ENCODE measurements at regions not wholly inside any gene's neighbourhood (a gene's known extent, or its start where the extent isn't known, plus 50 kb on each side); places are given as distances from the start of the nearest gene placed in this dataset.

DNA sequence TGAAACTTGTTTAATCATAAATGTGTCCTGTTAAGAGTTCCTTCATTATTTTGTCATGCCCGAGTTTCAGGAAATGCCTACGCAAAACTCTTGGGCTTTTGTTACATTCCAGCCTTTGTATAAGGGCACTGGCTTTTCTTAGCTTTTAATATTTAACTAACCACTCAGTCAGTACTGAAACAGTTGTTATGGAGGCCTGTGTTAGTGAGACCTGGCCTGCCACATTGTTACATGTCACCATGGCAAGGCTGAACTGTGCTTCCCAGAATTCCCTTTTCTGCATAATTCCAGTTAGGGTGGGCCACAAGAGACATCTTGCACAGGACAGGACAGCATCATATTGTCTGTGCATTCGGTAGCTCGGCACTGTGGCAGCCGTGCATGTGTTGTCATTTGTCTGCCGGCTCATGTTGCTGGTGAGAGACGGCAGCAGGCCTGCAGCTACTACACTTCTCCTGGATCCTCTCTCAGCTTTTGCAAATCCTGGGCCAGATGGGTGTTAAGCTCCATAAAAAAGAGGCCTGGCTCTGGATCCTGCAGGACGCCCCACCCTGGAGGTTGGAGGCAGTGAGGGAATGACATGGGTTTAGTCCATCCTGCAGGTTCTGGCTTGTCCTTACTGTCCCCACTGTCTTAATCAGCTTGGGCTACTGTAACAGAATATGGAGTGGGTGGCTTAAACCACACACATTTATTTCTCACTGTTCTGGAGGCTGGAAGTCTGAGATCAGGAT, 128.8 kb upstream of the DTNBP1 start (continued):
- TF ChIP-seq, protein P1, sequence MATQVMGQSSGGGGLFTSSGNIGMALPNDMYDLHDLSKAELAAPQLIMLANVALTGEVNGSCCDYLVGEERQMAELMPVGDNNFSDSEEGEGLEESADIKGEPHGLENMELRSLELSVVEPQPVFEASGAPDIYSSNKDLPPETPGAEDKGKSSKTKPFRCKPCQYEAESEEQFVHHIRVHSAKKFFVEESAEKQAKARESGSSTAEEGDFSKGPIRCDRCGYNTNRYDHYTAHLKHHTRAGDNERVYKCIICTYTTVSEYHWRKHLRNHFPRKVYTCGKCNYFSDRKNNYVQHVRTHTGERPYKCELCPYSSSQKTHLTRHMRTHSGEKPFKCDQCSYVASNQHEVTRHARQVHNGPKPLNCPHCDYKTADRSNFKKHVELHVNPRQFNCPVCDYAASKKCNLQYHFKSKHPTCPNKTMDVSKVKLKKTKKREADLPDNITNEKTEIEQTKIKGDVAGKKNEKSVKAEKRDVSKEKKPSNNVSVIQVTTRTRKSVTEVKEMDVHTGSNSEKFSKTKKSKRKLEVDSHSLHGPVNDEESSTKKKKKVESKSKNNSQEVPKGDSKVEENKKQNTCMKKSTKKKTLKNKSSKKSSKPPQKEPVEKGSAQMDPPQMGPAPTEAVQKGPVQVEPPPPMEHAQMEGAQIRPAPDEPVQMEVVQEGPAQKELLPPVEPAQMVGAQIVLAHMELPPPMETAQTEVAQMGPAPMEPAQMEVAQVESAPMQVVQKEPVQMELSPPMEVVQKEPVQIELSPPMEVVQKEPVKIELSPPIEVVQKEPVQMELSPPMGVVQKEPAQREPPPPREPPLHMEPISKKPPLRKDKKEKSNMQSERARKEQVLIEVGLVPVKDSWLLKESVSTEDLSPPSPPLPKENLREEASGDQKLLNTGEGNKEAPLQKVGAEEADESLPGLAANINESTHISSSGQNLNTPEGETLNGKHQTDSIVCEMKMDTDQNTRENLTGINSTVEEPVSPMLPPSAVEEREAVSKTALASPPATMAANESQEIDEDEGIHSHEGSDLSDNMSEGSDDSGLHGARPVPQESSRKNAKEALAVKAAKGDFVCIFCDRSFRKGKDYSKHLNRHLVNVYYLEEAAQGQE (IDR thresholded peaks at IDR 0.05; ENCODE audit: low read depth, low read length) = no peak
- TF ChIP-seq SIX5 (IDR thresholded peaks at IDR 0.05; ENCODE audit: low read depth, low read length, severe bottlenecking) (no peak), POU2F2 (IDR thresholded peaks at IDR 0.05; ENCODE audit: borderline replicate concordance, low read depth, low read length) (no peak), DPF2 (IDR thresholded peaks at IDR 0.05) (no peak), CHD1 (IDR thresholded peaks at IDR 0.05; ENCODE audit: low read depth, low read length) (no peak)
- TF ChIP-seq, protein P2, sequence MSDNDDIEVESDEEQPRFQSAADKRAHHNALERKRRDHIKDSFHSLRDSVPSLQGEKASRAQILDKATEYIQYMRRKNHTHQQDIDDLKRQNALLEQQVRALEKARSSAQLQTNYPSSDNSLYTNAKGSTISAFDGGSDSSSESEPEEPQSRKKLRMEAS (IDR thresholded peaks at IDR 0.05; ENCODE audit: low read depth, low read length) = no peak

DNA sequence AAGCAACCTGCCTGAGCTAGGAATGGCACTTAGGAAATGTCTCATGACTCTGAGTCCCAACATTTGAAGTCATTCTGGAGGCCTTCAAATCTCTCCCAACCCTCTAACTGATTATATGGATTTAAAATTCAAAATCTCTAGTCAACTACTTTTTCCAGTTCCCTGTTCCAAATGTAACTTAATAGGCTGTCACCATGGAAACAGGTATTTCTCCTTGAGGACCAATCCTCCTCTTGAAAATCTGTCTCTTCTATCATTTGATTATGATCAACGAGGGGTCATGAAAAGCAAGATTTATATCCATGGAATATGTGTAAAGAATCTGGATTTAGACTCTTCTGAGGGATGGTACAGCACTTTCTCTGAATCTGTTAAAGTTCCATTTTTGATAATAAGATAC, 127.3 kb upstream of the DTNBP1 start:
- POLR2A ChIA-PET = interaction anchor here (0.9 to 2.4 kb wide), 2 partner anchors 10 to 84 kb away, joined by 4 to 7 read pairs; no protein-coding TSS in a partner anchor
- WGBS (ENCODE audit: insufficient coverage, insufficient replicate concordance, low lambda C conversion rate, missing lambda C conversion rate) = 60% methylated on average over 1 of the region's 1 CpG

More for the DNA sequence above, 127.3 kb upstream of the DTNBP1 start:
- no peak for ATAC-seq
- H4K20me1 ChIP-seq (ENCODE audit: control insufficient read depth, insufficient read depth) = no peaks in the 10 kb centered on the region
- CTCF ChIA-PET = interaction anchor here (1.1 to 3.8 kb wide), 2 partner anchors 12 to 62 kb away, joined by 3 to 19 read pairs; no protein-coding TSS in a partner anchor
- H3K4me2 ChIP-seq (ENCODE audit: control insufficient read depth, insufficient read depth) = no peak overlapping the region
- TF ChIP-seq TCF7 (IDR thresholded peaks at IDR 0.05; ENCODE audit: borderline replicate concordance) = no peak
- TF ChIP-seq, protein P3, sequence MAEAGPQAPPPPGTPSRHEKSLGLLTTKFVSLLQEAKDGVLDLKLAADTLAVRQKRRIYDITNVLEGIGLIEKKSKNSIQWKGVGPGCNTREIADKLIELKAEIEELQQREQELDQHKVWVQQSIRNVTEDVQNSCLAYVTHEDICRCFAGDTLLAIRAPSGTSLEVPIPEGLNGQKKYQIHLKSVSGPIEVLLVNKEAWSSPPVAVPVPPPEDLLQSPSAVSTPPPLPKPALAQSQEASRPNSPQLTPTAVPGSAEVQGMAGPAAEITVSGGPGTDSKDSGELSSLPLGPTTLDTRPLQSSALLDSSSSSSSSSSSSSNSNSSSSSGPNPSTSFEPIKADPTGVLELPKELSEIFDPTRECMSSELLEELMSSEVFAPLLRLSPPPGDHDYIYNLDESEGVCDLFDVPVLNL (IDR thresholded peaks at IDR 0.05; ENCODE audit: low read depth, low read length) = no peak
- RAD21 ChIA-PET (ENCODE audit: unreplicated experiment) = interaction anchor here (1.2 kb wide), 1 partner anchor 131 kb away, joined by 3 read pairs; no protein-coding TSS in a partner anchor
- no peak for DNase-seq (ENCODE audit: low read depth, low spot score)
- BruUV-seq (replicated peaks) = no TSS peak
- in situ Hi-C loops (cut with MboI) = no loop called here
- FAIRE-seq = no peak
- no peak overlapping the region for H2AFZ ChIP-seq (ENCODE audit: control insufficient read depth, low read depth, low read length)
- intact Hi-C loops (cut with micrococcal nuclease; ENCODE audit: unreplicated experiment) = no loop called here
- H3K36me3 ChIP-seq (ENCODE audit: control insufficient read depth in 2 of 2, insufficient read depth in 2 of 2, low read length in 1 of 2) = no peaks in the 10 kb centered on the region
- no peak overlapping the region for H3K27ac ChIP-seq (ENCODE audit: control insufficient read depth, insufficient read depth)
- no peaks in the 10 kb centered on the region for H3K4me1 ChIP-seq (ENCODE audit: control insufficient read depth, insufficient read depth, low read length)
- H3K4me3 ChIP-seq = no peak overlapping the region
- no peaks in the 10 kb centered on the region; the same call in 2 of the 3 replicates for H3K9me3 ChIP-seq (replicated peaks; ENCODE audit: control insufficient read depth, insufficient read depth, low read length)
- SMC1A ChIA-PET (ENCODE audit: uncharacterized antibody, unreplicated experiment) = interaction anchor here (0.8 to 2.2 kb wide), 4 partner anchors 8 to 83 kb away, joined by 3 to 8 read pairs (median 4); no protein-coding TSS in a partner anchor
- no peaks in the 10 kb centered on the region for H3K27me3 ChIP-seq (replicated peaks in 1 of 2; ENCODE audit: control insufficient read depth in 2 of 2, insufficient read depth in 2 of 2, low read length in 1 of 2)
- no peak overlapping the region for H3K9ac ChIP-seq (ENCODE audit: control insufficient read depth, insufficient read depth, low read length)
- H3K79me2 ChIP-seq (ENCODE audit: control insufficient read depth, insufficient read depth, low read length) = no peaks in the 10 kb centered on the region

Data from GM12878 (cell line).